ENCODE measurements at regions not wholly inside any gene's neighbourhood (a gene's known extent, or its start where the extent isn't known, plus 50 kb on each side); places are given as distances from the start of the nearest gene placed in this dataset.

GRCh38 chr14:30333934-30334333, 225.0 kb upstream of the G2E3 start:
- H3K4me2 ChIP-seq, result no peak overlapping the region
- H3K9ac ChIP-seq, result no peak overlapping the region
- H3K9me2 ChIP-seq, result no peaks in the 10 kb centered on the region
- no peaks in the 10 kb centered on the region for H3F3A ChIP-seq (replicated peaks; ENCODE audit: insufficient read depth)
- no peak overlapping the region for H3K27ac ChIP-seq (ENCODE audit: low read depth in 2 of 2, low read length in 1 of 2)
- H4K20me1 ChIP-seq (ENCODE audit: insufficient read depth), result no peaks in the 10 kb centered on the region
- peaks cover 7% of the 10 kb centered on the region for H3K27me3 ChIP-seq (ENCODE audit: insufficient read depth)
- H3K4me3 ChIP-seq (ENCODE audit: low read depth in 2 of 2, low read length in 1 of 2), result no peak overlapping the region
- no peak for DNase-seq
- no peaks in the 10 kb centered on the region for H3K36me3 ChIP-seq (replicated peaks in 1 of 2; ENCODE audit: control insufficient read depth in 1 of 2, insufficient read depth in 2 of 2, low read length in 1 of 2)
- H3K9me3 ChIP-seq, result no peaks in the 10 kb centered on the region
- no peaks in the 10 kb centered on the region for H3K4me1 ChIP-seq (ENCODE audit: control insufficient read depth in 1 of 2, insufficient read depth in 2 of 2, low read depth in 1 of 2, low read length in 1 of 2)
- ChIA-PET CTCF (no interaction called here), POLR2A (no interaction called here)
- 0% methylated on average over 2 of the region's 2 CpGs for WGBS (ENCODE audit: low lambda C conversion rate)
- H3K79me2 ChIP-seq (ENCODE audit: insufficient read depth), result no peaks in the 10 kb centered on the region
- no peak overlapping the region for H2AFZ ChIP-seq (ENCODE audit: low read depth)
- TF ChIP-seq USF2 (IDR thresholded peaks at IDR 0.05; ENCODE audit: borderline replicate concordance, low read depth, low read length) (no peak), RXRA (IDR thresholded peaks at IDR 0.05; ENCODE audit: borderline replicate concordance, low read depth) (no peak)

- CTCF ChIA-PET, result interaction anchor here (1.0 kb wide), 1 partner anchor 10 kb away, joined by 3 read pairs; no protein-coding TSS in a partner anchor
- Histone ChIP-seq H3K4me2 (no peak overlapping the region), H3F3A (replicated peaks; ENCODE audit: insufficient read depth) (no peaks in the 10 kb centered on the region), H3K27me3 (ENCODE audit: insufficient read depth) (peaks cover 5% of the 10 kb centered on the region; the same call in 1 of the 2 replicates), H4K20me1 (ENCODE audit: insufficient read depth) (no peaks in the 10 kb centered on the region), H3K9ac (no peak overlapping the region), H3K9me3 (no peaks in the 10 kb centered on the region), H3K4me1 (ENCODE audit: control insufficient read depth in 1 of 2, insufficient read depth in 2 of 2, low read depth in 1 of 2, low read length in 1 of 2) (no peaks in the 10 kb centered on the region), H3K4me3 (ENCODE audit: low read depth in 2 of 2, low read length in 1 of 2) (no peak overlapping the region), H3K36me3 (replicated peaks in 1 of 2; ENCODE audit: control insufficient read depth in 1 of 2, insufficient read depth in 2 of 2, low read length in 1 of 2) (no peaks in the 10 kb centered on the region), H3K79me2 (ENCODE audit: insufficient read depth) (no peaks in the 10 kb centered on the region), H3K9me2 (no peaks in the 10 kb centered on the region), H3K27ac (ENCODE audit: low read depth in 2 of 2, low read length in 1 of 2) (no peak overlapping the region), H2AFZ (ENCODE audit: low read depth) (no peak overlapping the region)
- 15% methylated on average over 5 of the region's 5 CpGs for WGBS (ENCODE audit: low lambda C conversion rate)
- DNase-seq, result no peak
- no peak for TF ChIP-seq IRF3 (IDR thresholded peaks at IDR 0.05; ENCODE audit: low read depth, low read length)
- no peak for TF ChIP-seq POLR2AphosphoS5 (IDR thresholded peaks at IDR 0.05; ENCODE audit: low read depth, low read length)
- TF ChIP-seq GABPA (IDR thresholded peaks at IDR 0.05; ENCODE audit: low read depth), result no peak
- TF ChIP-seq RXRA (IDR thresholded peaks at IDR 0.05; ENCODE audit: borderline replicate concordance, low read depth), result no peak
- no peak for TF ChIP-seq ZBTB33 (IDR thresholded peaks at IDR 0.05; ENCODE audit: borderline replicate concordance, low read depth)
- no peak for TF ChIP-seq EZH2phosphoT487 (IDR thresholded peaks at IDR 0.05; ENCODE audit: borderline replicate concordance, low read depth)
- POLR2A ChIA-PET, result no interaction called here
Observed at GRCh38 chr14:30337456-30337855, 221.5 kb upstream of the G2E3 start.

Data from SK-N-SH (cell line).